Panc1 (cell line): ENCODE measurements at regions not wholly inside any gene's neighbourhood (a gene's known extent, or its start where the extent isn't known, plus 50 kb on each side); places are given as distances from the start of the nearest gene placed in this dataset.
A peak's percentile ranks its signal among the peaks of the same experiment; 100 is the strongest.

ENCODE experiments used
- ATAC-seq: fragments of 200-7000 bp; cut with Tn5 transposase; 2 replicates; pipeline ENCODE4 v1.9.1; 2020; ENCODE audit warnings: mild to moderate bottlenecking, moderate library complexity
- BruUV-seq: library from RNA; stranded (reverse); fragments of 400-500 nt; replicated peaks from 2 replicates; lab custom pipeline; 2021; lab: Mats Ljungman, UMichigan
- CTCF ChIA-PET: fragments of 300-600 bp; sonication (Branson Sonifier 250); formaldehyde crosslinking; loops from one replicate; lab custom pipeline; 2022; ENCODE audit warnings: antibody characterized with exemption; lab: Charles Lee
- POLR2A ChIA-PET: fragments of 300-600 bp; sonication (Branson Sonifier 250); formaldehyde crosslinking; loops from one replicate; lab custom pipeline; 2022; ENCODE audit warnings: antibody characterized with exemption; lab: Charles Lee
- DNase-seq: peaks from one replicate; pipeline ENCODE4 v3.0.0-alpha.2; 2010; ENCODE audit warnings: low read depth, low spot score
- H3K27ac ChIP-seq: 2 replicates; pipeline ENCODE4 v1.5.1; 2011; ENCODE audit warnings: mild to moderate bottlenecking, low read length, inconsistent platforms
- H3K27me3 ChIP-seq: fragments of 200-500 bp; sonication (Bioruptor generic); 2 replicates; pipeline ENCODE4 v1.6.0; 2014; ENCODE audit warnings: low read length, inconsistent platforms; ENCODE audit not compliant: control insufficient read depth, insufficient read depth
- H3K36me3 ChIP-seq: fragments of 200-500 bp; sonication (Bioruptor generic); 2 replicates; pipeline ENCODE4 v1.5.1; 2014; ENCODE audit warnings: inconsistent platforms, mild to moderate bottlenecking, low read length, moderate library complexity; ENCODE audit not compliant: control insufficient read depth, insufficient read depth
- H3K4me1 ChIP-seq: 2 replicates; pipeline ENCODE4 v1.5.1; 2011; ENCODE audit warnings: inconsistent platforms, mild to moderate bottlenecking, low read length, moderate library complexity; ENCODE audit not compliant: control insufficient read depth, insufficient read depth
- H3K4me3 ChIP-seq, 2 experiments: 2 replicates each; pipeline ENCODE4 v1.5.1; 2011 to 2012; ENCODE audit warnings: low read depth in 2 of 2, low read length in 2 of 2, mild to moderate bottlenecking in 2 of 2, inconsistent platforms in 1 of 2, moderate library complexity in 1 of 2
- H3K9me3 ChIP-seq: fragments of 200-500 bp; sonication (Bioruptor generic); 2 replicates; pipeline ENCODE4 v1.5.1; 2014; ENCODE audit warnings: low read depth, mild to moderate bottlenecking, inconsistent platforms, low read length, moderate library complexity; ENCODE audit not compliant: control insufficient read depth, insufficient read depth
- CTCF ChIP-seq: fragments of 450-650 bp; IDR thresholded peaks from 2 replicates; pipeline ENCODE4 v1.5.1; 2017; ENCODE audit warnings: mild to moderate bottlenecking
- POLR2AphosphoS5 ChIP-seq: IDR thresholded peaks from 2 replicates; pipeline ENCODE4 v1.6.1; 2012; ENCODE audit warnings: mild to moderate bottlenecking, low read depth, low read length, moderate library complexity
- REST ChIP-seq, 2 experiments: IDR thresholded peaks; 2 replicates each; pipeline ENCODE4 v1.6.1; 2011 to 2012; ENCODE audit warnings: low read depth in 2 of 2, control low read depth in 1 of 2, low read length in 1 of 2, mild to moderate bottlenecking in 1 of 2, moderate library complexity in 1 of 2; ENCODE audit not compliant: insufficient read depth in 1 of 2
- SIN3A ChIP-seq: IDR thresholded peaks from 2 replicates; pipeline ENCODE4 v1.6.1; 2012; ENCODE audit warnings: low read depth, mild to moderate bottlenecking, low read length, moderate library complexity, borderline replicate concordance; ENCODE audit not compliant: insufficient read depth
- TCF7L2 ChIP-seq: IDR thresholded peaks from 2 replicates; pipeline ENCODE4 v1.6.1; 2011; ENCODE audit warnings: mild to moderate bottlenecking, low read depth, low read length, inconsistent platforms
- in situ Hi-C: cut with HindIII; loops from 2 replicates; pipeline ENCODE4 v1.10.0; 2016; ENCODE audit warnings: low sequenced_read_pairs, low pct_unique_long_range_greater_than_20kb
- intact Hi-C: fragments of 100-400 bp; cut with micrococcal nuclease; formaldehyde crosslinking; loops from one replicate; pipeline ENCODE4 v1.10.0; 2022; ENCODE audit not compliant: unreplicated experiment

- intact Hi-C loops (no loop called here), in situ Hi-C loops (no loop called here)
- TF ChIP-seq REST (IDR thresholded peaks at IDR 0.05; ENCODE audit: insufficient read depth in 1 of 2, low read depth in 2 of 2, low read length in 1 of 2): no peak
- no peak for TF ChIP-seq TCF7L2
- no peak for TF ChIP-seq POLR2AphosphoS5
- TF ChIP-seq CTCF: no peak
- TF ChIP-seq SIN3A: no peak
- Histone ChIP-seq H3K27ac (no peak overlapping the region), H3K9me3 (no peaks in the 10 kb centered on the region), H3K36me3 (no peaks in the 10 kb centered on the region), H3K4me1 (peaks cover 2% of the 10 kb centered on the region; the same call in 1 of the 2 replicates), H3K4me3 (no peak overlapping the region), H3K27me3 (peaks cover 2% of the 10 kb centered on the region; the same call in 1 of the 2 replicates)
- ChIA-PET CTCF (no interaction called here), POLR2A (no interaction called here)
- BruUV-seq: no TSS peak
- DNase-seq (no peak), ATAC-seq (no peak)
These were observed 60.6 kb upstream of the RREB1 start for GRCh38 chr6:7047128-7047527.

- TF ChIP-seq POLR2AphosphoS5 (no peak), SIN3A (no peak), REST (IDR thresholded peaks at IDR 0.05; ENCODE audit: insufficient read depth in 1 of 2, low read depth in 2 of 2, low read length in 1 of 2) (no peak), TCF7L2 (no peak), CTCF (no peak)
- Histone ChIP-seq H3K4me1 (peaks cover 2% of the 10 kb centered on the region; the same call in 1 of the 2 replicates), H3K36me3 (no peaks in the 10 kb centered on the region), H3K4me3 (no peak overlapping the region), H3K27ac (0 out of 2 replicates have a peak overlapping the region, but pooled peaks have one; percentile 15), H3K27me3 (peaks cover 2% of the 10 kb centered on the region; the same call in 1 of the 2 replicates), H3K9me3 (no peaks in the 10 kb centered on the region)
- DNase-seq (no peak), ATAC-seq (no peak)
- ChIA-PET POLR2A (interaction anchor here (0.6 kb wide), 1 partner anchor 29 kb away, joined by 10 read pairs; no protein-coding TSS in a partner anchor), CTCF (no interaction called here)
- in situ Hi-C loops: no loop called here
- intact Hi-C loops: no loop called here
- no TSS peak for BruUV-seq
These were observed 59.8 kb upstream of the RREB1 start for GRCh38 chr6:7047966-7048365.
